ENCODE measurements at regions not wholly inside any gene's neighbourhood (a gene's known extent, or its start where the extent isn't known, plus 50 kb on each side); places are given as distances from the start of the nearest gene placed in this dataset.

- 60% methylated on average over 1 of the region's 1 CpG for WGBS
- no peak for TF ChIP-seq CTCF (IDR thresholded peaks at IDR 0.05)
- no peak for TF ChIP-seq POLR2A (IDR thresholded peaks at IDR 0.05; ENCODE audit: low read depth)
- no peak for TF ChIP-seq POLR2AphosphoS5 (IDR thresholded peaks at IDR 0.05)
- TF ChIP-seq EP300 (IDR thresholded peaks at IDR 0.05), result no peak
- Histone ChIP-seq H3K27me3 (no peaks in the 10 kb centered on the region), H3K9me3 (peaks cover 0 to 12% (median 2%) of the 10 kb centered on the region in 4 donors), H3K4me3 (no peak overlapping the region), H3K27ac (replicated peaks in 1 of 4) (no peak overlapping the region), H3K4me1 (no peaks in the 10 kb centered on the region), H3K36me3 (no peaks in the 10 kb centered on the region)
- DNase-seq (ENCODE audit: extremely low spot score), result no peak
- intact Hi-C loops (cut with DNase I), result no loop called here
Measured at GRCh38 chr9:30967476-30967875, 1417.0 kb upstream of the ACO1 start.

- no peak for DNase-seq (ENCODE audit: extremely low spot score)
- no peak overlapping the region for H3K4me3 ChIP-seq
- intact Hi-C loops (cut with DNase I), result no loop called here
- no peaks in the 10 kb centered on the region for H3K9me3 ChIP-seq
- TF ChIP-seq POLR2A (IDR thresholded peaks at IDR 0.05; ENCODE audit: low read depth) (no peak), EP300 (IDR thresholded peaks at IDR 0.05) (no peak), POLR2AphosphoS5 (IDR thresholded peaks at IDR 0.05) (no peak), CTCF (IDR thresholded peaks at IDR 0.05) (no peak)
- no peaks in the 10 kb centered on the region for H3K4me1 ChIP-seq
- H3K27ac ChIP-seq (replicated peaks in 1 of 4), result no peak overlapping the region
- no peaks in the 10 kb centered on the region for H3K27me3 ChIP-seq
- WGBS, result 89% methylated on average over 2 of the region's 2 CpGs
- H3K36me3 ChIP-seq, result no peaks in the 10 kb centered on the region
Measured at GRCh38 chr9:30970186-30970585, 1414.3 kb upstream of the ACO1 start.

- DNase-seq (ENCODE audit: extremely low spot score), result no peak
- Histone ChIP-seq H3K27me3 (no peaks in the 10 kb centered on the region), H3K4me1 (no peaks in the 10 kb centered on the region), H3K4me3 (no peak overlapping the region), H3K36me3 (no peaks in the 10 kb centered on the region), H3K27ac (replicated peaks in 1 of 4) (no peak overlapping the region), H3K9me3 (no peaks in the 10 kb centered on the region)
- 84% methylated on average over 3 of the region's 3 CpGs for WGBS
- TF ChIP-seq POLR2A (IDR thresholded peaks at IDR 0.05; ENCODE audit: low read depth) (no peak), EP300 (IDR thresholded peaks at IDR 0.05) (no peak), POLR2AphosphoS5 (IDR thresholded peaks at IDR 0.05) (no peak), CTCF (IDR thresholded peaks at IDR 0.05) (no peak)
- intact Hi-C loops (cut with DNase I), result no loop called here
Measured at GRCh38 chr9:30970812-30971211, 1413.6 kb upstream of the ACO1 start.

- Histone ChIP-seq H3K4me3 (no peak overlapping the region), H3K27ac (replicated peaks in 1 of 4) (no peak overlapping the region), H3K9me3 (no peaks in the 10 kb centered on the region), H3K27me3 (no peaks in the 10 kb centered on the region), H3K36me3 (no peaks in the 10 kb centered on the region), H3K4me1 (no peaks in the 10 kb centered on the region)
- DNase-seq (ENCODE audit: extremely low spot score), result no peak
- intact Hi-C loops (cut with DNase I), result no loop called here
- TF ChIP-seq POLR2AphosphoS5 (IDR thresholded peaks at IDR 0.05) (no peak), EP300 (IDR thresholded peaks at IDR 0.05) (no peak)
Measured at GRCh38 chr9:30972654-30973053, 1411.8 kb upstream of the ACO1 start.

GRCh38 chr9:30977965-30978364, 1406.5 kb upstream of the ACO1 start:
- TF ChIP-seq CTCF (IDR thresholded peaks at IDR 0.05) (no peak), POLR2AphosphoS5 (IDR thresholded peaks at IDR 0.05) (no peak), EP300 (IDR thresholded peaks at IDR 0.05) (no peak), POLR2A (IDR thresholded peaks at IDR 0.05; ENCODE audit: low read depth) (no peak)
- Histone ChIP-seq H3K4me3 (no peak overlapping the region), H3K36me3 (no peaks in the 10 kb centered on the region), H3K4me1 (no peaks in the 10 kb centered on the region), H3K9me3 (no peaks in the 10 kb centered on the region), H3K27me3 (no peaks in the 10 kb centered on the region), H3K27ac (replicated peaks in 1 of 4) (no peak overlapping the region)
- DNase-seq (ENCODE audit: extremely low spot score), result no peak
- intact Hi-C loops (cut with DNase I), result no loop called here
- WGBS, result no CpG with 5 or more reads among the region's 1 CpG

Data from esophagus muscularis mucosa (tissue), 4 donors.